ENCODE measurements at regions not wholly inside any gene's neighbourhood (a gene's known extent, or its start where the extent isn't known, plus 50 kb on each side); places are given as distances from the start of the nearest gene placed in this dataset.

DNA sequence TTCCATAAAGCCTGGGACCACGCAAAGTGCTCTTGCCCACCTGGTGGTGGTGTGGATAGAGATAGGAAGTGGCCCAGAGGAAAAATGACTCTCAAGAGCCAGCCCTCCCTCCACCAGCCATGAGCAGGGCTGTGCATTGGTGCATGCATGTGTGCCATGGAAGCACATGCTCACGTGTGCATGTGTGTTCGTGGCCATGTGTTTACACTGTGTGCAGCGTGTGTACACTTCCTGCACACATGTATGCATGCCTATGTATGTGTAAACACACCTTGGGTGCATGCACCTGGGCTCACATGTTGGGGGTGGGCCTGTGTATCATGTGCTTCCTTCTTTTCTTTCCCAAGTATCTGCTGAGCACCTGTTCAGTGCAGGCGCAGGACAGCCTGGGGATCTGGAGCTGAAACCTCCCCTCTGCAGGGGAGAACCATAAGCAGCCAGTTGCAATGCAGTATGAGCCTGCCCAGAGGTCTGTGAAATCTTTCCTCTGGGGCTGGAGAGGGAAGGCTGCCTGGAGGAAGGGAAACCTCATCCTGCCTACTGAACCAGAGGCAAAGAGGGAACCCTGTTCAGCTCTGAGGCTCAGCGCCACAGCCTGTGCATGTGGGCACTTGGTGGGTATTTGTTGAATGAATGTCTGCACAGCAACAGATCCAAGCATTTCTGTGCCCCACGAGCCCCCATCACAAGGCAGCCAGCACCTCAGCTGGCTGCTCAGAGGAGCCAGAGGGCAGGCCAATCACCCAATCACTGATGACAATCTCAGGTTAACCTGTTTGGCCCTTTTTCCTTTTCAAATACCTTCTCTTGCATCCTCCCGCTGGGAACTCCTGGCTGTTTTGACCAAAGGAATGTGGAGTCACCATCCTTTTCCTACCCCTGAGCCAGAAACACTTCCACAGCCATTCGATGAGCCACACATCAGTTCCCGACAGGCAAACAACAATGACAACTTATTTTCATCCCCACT is 327.0 kb downstream of the NPHP4 start:
- no peak for DNase-seq

DNA sequence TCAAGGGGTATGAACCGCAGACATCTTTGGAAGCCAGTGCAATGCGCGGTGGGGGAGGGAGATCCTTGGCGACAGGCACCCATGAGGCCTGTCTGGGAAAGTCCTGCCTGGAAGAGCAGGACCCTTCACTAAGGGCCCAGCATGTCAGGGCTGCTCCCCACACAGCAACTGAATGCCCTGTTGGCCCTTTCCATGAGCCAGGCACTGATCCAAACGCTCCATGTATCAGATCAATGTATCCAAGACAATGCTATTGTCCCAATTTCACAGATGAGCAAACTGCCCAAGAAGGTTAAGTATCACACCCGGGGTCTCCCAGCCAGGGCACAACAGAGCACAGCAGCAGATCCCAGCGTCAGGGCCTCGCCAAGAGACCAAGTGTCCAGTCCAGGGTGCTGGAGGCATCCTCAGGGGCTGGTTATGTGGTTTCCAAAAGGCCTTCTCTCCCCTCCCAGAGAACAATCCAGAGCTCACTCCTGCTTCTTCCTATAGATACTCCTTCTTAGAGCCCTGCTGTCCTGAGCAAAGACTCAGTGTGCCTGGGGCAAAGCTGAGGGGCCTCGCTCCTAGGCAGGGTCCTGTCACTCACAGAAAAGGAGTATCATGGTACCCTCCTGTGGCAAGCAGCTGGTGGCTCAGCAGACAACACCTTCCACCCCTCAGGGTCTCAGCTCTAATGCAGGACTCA is 328.0 kb downstream of the NPHP4 start:
- Histone ChIP-seq H3K27ac (ENCODE audit: low read length) (no peak overlapping the region), H3K9ac (ENCODE audit: low read depth, low read length) (no peak overlapping the region), H3K36me3 (ENCODE audit: insufficient read depth, low read length) (no peaks in the 10 kb centered on the region), H3K4me2 (ENCODE audit: insufficient read depth, low read length) (no peak overlapping the region), H4K20me1 (ENCODE audit: insufficient read depth, low read length) (peaks cover 3% of the 10 kb centered on the region; the same call in 1 of the 2 replicates), H3K27me3 (ENCODE audit: insufficient read depth, low read length, poor library complexity) (peaks cover 7% of the 10 kb centered on the region), H3K9me3 (ENCODE audit: insufficient read depth, low read length, severe bottlenecking) (no peaks in the 10 kb centered on the region), H3K4me1 (ENCODE audit: insufficient read depth, low read length) (no peaks in the 10 kb centered on the region), H3K79me2 (ENCODE audit: insufficient read depth, low read length) (no peaks in the 10 kb centered on the region), H3K4me3 (ENCODE audit: low read depth in 1 of 2, low read length in 2 of 2) (no peak overlapping the region), H2AFZ (ENCODE audit: low read depth, low read length) (no peak overlapping the region)
- ATAC-seq (ENCODE audit: insufficient read depth, low read depth) (no peak), DNase-seq (no peak)
- TF ChIP-seq EZH2 (IDR thresholded peaks at IDR 0.05; ENCODE audit: borderline replicate concordance, low read depth, low read length, severe bottlenecking): no peak
- TF ChIP-seq, protein P1, sequence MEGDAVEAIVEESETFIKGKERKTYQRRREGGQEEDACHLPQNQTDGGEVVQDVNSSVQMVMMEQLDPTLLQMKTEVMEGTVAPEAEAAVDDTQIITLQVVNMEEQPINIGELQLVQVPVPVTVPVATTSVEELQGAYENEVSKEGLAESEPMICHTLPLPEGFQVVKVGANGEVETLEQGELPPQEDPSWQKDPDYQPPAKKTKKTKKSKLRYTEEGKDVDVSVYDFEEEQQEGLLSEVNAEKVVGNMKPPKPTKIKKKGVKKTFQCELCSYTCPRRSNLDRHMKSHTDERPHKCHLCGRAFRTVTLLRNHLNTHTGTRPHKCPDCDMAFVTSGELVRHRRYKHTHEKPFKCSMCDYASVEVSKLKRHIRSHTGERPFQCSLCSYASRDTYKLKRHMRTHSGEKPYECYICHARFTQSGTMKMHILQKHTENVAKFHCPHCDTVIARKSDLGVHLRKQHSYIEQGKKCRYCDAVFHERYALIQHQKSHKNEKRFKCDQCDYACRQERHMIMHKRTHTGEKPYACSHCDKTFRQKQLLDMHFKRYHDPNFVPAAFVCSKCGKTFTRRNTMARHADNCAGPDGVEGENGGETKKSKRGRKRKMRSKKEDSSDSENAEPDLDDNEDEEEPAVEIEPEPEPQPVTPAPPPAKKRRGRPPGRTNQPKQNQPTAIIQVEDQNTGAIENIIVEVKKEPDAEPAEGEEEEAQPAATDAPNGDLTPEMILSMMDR (IDR thresholded peaks at IDR 0.05; ENCODE audit: borderline replicate concordance, extremely low read depth, low read length, poor library complexity, severe bottlenecking): no peak

More for the DNA sequence above, 327.0 kb downstream of the NPHP4 start:
- Histone ChIP-seq H3K9me3 (ENCODE audit: insufficient read depth, low read length, severe bottlenecking) (no peaks in the 10 kb centered on the region), H3K27me3 (ENCODE audit: insufficient read depth, low read length, poor library complexity) (peaks cover 4% of the 10 kb centered on the region), H3K4me2 (ENCODE audit: insufficient read depth, low read length) (no peak overlapping the region), H4K20me1 (ENCODE audit: insufficient read depth, low read length) (peaks cover 3% of the 10 kb centered on the region; the same call in 1 of the 2 replicates), H3K27ac (ENCODE audit: low read length) (no peak overlapping the region), H2AFZ (ENCODE audit: low read depth, low read length) (no peak overlapping the region), H3K36me3 (ENCODE audit: insufficient read depth, low read length) (no peaks in the 10 kb centered on the region), H3K79me2 (ENCODE audit: insufficient read depth, low read length) (no peaks in the 10 kb centered on the region), H3K9ac (ENCODE audit: low read depth, low read length) (no peak overlapping the region), H3K4me3 (ENCODE audit: low read depth in 1 of 2, low read length in 2 of 2) (no peak overlapping the region), H3K4me1 (ENCODE audit: insufficient read depth, low read length) (no peaks in the 10 kb centered on the region)
- no peak for TF ChIP-seq EZH2 (IDR thresholded peaks at IDR 0.05; ENCODE audit: borderline replicate concordance, low read depth, low read length, severe bottlenecking)
- TF ChIP-seq, protein P1 (IDR thresholded peaks at IDR 0.05; ENCODE audit: borderline replicate concordance, extremely low read depth, low read length, poor library complexity, severe bottlenecking): no peak
- ATAC-seq (ENCODE audit: insufficient read depth, low read depth): no peak

DNA sequence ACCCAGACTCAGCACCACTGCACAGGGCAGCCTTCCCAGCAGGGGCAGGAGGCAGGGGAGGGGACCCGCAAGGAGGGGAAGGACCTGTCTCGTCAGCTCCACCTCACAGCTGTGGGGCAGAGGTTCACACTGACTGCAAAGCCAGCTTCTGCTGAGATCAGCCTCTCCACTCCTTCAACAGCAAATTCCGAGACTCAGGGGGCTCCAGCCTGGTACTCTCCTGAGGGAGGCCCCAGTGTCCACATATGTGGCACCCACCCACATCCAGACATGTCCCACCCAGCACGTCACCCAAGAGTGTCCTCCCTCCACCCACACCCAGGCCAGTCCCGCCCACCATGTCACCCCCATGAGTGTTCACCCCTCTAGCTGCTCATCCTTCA is 329.5 kb downstream of the NPHP4 start:
- H3K9me3 ChIP-seq (ENCODE audit: insufficient read depth, low read length, severe bottlenecking): no peaks in the 10 kb centered on the region
- no peaks in the 10 kb centered on the region for H3K36me3 ChIP-seq (ENCODE audit: insufficient read depth, low read length)
- DNase-seq (no peak), ATAC-seq (ENCODE audit: insufficient read depth, low read depth) (no peak)
- H3K27me3 ChIP-seq (ENCODE audit: insufficient read depth, low read length, poor library complexity): peaks cover 7% of the 10 kb centered on the region
- no peak overlapping the region for H2AFZ ChIP-seq (ENCODE audit: low read depth, low read length)
- no peaks in the 10 kb centered on the region for H3K4me1 ChIP-seq (ENCODE audit: insufficient read depth, low read length)
- no peak overlapping the region for H3K27ac ChIP-seq (ENCODE audit: low read length)
- H4K20me1 ChIP-seq (ENCODE audit: insufficient read depth, low read length): peaks cover 3% of the 10 kb centered on the region; the same call in 1 of the 2 replicates
- H3K79me2 ChIP-seq (ENCODE audit: insufficient read depth, low read length): no peaks in the 10 kb centered on the region
- TF ChIP-seq, protein P1 (IDR thresholded peaks at IDR 0.05; ENCODE audit: borderline replicate concordance, extremely low read depth, low read length, poor library complexity, severe bottlenecking): no peak
- TF ChIP-seq EZH2 (IDR thresholded peaks at IDR 0.05; ENCODE audit: borderline replicate concordance, low read depth, low read length, severe bottlenecking): no peak
- no peak overlapping the region for H3K9ac ChIP-seq (ENCODE audit: low read depth, low read length)
- no peak overlapping the region for H3K4me3 ChIP-seq (ENCODE audit: low read depth in 1 of 2, low read length in 2 of 2)
- H3K4me2 ChIP-seq (ENCODE audit: insufficient read depth, low read length): no peak overlapping the region
